ENCODE measurements at regions not wholly inside any gene's neighbourhood (a gene's known extent, or its start where the extent isn't known, plus 50 kb on each side); places are given as distances from the start of the nearest gene placed in this dataset.

- TF ChIP-seq CTCF (IDR thresholded peaks at IDR 0.05) = no peak
- no peak for TF ChIP-seq EZH2 (IDR thresholded peaks at IDR 0.05; ENCODE audit: borderline replicate concordance, insufficient read depth, low read depth, low read length, poor library complexity, severe bottlenecking)
Observed at GRCh38 chr11:19405966-19406365, 165.2 kb upstream of the E2F8 start.

All from B cell (primary cell).